ENCODE measurements at regions not wholly inside any gene's neighbourhood (a gene's known extent, or its start where the extent isn't known, plus 50 kb on each side); places are given as distances from the start of the nearest gene placed in this dataset.

DNA sequence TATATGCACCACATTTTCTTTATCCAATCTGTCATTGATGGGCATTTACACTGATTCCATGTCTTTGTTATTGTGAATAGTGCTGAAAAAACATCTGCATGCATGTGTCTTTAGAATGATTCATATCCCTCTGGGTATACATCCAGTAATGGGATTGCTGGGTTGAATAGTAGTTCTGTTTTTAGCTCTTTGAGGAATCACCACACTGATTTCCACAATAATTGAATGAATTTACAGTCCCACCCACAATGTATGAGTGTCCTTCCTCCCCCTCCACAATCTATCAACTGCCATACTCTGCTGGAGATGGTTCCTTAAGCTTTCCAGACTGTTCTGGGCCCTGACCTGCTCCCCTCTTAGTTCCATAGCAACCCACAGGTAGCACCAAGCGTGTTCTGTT lies 667.0 kb downstream of the LIG4 start:
- no peak for DNase-seq

DNA sequence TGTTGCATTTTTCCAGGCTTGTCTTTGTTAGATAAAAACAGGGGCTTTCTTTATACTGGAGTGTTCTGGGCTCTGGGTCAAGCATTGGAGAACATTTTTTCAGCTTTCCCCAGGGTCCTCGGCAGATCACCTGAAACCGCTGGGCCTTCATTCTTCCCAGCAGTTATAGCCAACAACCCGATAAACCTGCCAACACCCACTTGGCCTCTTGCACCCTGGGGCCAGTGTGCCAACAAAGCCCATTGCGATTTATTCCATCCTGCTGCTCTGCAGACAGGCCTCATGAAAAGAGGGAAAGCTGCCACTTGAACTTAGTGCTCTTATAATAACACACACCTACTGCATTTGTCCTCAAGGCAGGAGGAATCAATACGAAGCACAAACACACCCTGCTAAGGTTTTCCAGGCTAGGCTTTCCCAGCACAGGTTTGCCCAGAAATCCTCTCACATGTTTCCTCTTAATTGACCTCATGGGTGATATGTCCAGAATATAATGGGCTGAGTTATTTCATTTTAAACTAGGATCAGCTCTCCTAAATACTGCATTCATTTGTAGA lies 669.3 kb downstream of the LIG4 start:
- no peak for DNase-seq

DNA sequence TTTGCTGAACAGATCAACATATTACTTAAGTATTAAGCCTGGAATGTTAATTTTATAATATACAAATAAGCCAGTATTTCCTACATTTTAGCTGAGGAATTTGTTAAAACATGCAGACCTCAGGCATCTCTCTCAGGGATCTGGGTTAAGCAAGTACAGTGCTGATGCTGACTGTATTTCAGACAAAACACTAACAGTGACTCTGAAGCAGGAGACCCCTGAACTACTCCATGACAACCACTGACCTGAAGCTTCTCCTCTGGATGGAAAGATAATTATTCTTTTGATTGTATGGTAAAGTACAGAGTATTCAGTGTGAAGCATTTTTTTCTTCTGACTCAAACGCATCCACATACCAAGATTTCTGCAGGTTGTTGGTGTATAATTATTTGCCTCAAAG lies 680.8 kb downstream of the LIG4 start:
- DNase-seq = no peak

DNA sequence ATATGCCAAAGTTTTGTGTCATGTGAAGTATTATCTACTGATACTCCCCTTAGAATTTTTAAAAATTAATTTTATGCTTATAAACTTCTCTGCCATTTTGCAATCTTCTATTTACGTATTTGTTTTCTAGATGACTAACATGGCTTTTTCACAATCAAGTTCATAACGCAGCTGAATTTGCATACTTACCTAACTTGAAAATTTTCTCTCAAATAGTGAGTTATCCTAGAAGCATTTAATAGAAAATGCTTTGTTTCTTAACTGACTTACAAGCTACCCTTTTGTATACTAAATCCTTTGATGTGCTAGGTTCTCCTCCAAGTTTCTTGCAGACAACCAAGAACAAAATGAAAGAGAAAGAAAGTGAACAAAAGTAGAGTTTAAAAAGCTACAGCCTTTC lies 683.5 kb downstream of the LIG4 start:
- no peak for DNase-seq

DNA sequence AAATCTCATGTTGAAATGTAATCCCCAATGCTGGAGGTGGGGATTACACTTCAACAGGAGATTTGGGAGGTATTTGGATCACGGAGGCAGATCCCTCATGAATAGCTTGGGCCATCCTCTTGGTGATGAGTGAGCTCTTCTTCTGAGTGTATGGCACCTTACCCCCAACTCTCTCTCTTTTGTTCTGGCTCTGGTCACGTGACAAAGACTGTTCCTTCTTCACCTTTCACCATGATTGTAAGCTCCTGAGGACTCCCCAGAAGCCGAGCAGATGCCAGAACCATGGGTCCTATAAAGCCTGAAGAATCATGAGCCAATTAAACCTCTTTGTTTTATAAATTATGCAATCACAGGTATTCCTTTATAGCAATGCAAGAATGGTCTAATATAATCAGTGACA lies 684.2 kb downstream of the LIG4 start:
- no peak for DNase-seq

DNA sequence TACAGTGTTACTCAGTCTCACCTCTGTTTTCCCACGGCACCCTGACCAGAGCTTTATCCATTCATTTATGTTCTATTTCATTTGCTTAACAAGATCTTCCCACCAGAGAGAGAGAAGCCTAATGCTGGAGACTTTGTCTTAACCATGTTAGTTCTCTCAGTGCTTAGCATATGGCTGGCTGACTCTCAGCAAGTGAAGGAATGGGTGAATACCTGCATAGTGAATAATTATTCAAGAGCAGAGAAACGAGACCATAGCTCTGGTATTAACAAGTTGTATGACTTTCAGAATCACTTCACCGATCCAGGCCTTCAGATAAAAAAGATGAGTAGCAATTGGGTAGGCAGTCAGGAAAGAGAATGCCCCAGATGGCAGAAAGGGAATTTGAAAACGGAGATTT lies 686.3 kb downstream of the LIG4 start:
- no peak for DNase-seq

DNA sequence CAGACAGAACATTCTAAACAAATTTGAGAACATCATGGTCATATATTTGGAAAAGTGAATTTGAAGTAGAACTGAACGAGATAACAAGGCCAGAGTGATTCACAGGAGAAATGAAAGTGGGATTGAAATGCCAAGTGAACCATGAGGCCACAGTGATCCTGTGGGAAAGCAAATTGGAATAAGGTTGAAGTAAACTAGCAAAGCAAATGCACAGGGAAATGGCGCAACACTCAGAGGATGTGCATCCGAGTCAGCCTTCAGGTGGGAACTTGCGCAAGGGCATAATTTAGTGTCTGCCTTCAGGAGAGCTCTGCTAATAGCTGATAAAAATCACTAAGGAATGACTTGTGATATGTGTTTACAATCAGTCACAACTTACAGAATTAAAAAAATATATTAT lies 696.6 kb downstream of the LIG4 start:
- DNase-seq = no peak

DNA sequence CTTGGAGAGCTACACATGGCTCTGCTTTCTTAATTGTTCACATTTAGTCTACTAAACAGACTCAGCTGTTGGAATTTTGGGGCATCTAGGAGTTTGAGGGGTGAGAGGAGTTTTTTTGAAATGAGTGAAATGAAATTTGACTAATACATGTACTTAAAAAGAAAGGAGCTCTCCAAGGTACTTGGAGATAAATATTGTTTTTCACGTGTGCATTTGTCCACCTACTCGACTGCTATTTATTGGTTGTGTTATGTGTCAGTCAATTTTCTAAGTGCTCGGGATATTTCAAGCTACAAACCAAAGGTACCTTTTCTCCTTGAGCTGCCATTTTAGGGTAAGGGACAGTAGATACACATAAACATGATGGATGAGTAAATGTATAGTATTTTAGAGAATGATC lies 697.0 kb downstream of the LIG4 start:
- no peak for DNase-seq

DNA sequence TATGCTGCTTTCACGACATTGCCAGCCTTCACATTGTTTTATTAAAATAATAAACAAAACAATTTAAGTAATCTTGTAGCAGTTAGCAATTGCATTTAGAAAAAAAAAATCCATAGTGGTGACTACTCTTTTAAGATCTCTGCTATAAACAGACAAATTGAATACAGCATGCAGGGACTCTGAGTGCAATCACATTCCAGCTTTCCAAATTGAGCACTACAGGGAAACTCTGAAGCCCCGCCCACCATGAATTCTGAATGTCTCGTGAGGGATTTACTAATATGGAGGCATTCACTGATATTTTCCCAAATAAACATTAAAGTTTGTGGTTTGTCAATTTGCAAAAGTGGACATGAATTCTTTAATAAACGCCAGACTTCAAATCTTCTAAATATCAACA lies 698.8 kb downstream of the LIG4 start:
- DNase-seq = no peak

DNA sequence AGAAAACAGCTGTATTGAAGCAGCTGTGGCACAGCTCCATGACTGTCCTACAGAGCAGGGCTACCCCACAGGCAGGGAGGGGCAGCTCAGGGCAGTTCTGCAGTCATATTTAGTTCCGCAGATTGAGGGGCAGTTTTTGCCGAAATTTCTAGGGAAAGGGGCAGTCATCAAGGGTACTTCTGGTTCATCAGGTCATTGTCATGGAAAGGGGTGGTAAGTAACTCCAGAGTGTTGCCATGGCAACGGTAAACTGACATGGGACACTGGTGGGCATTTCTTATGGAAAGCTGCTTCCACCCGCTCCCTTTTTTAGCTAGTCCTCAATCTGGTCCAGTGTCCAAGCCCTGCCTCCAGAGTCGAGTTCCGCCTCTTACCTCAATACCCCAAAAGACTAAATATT lies 702.8 kb downstream of the LIG4 start:
- no peak for DNase-seq

DNA sequence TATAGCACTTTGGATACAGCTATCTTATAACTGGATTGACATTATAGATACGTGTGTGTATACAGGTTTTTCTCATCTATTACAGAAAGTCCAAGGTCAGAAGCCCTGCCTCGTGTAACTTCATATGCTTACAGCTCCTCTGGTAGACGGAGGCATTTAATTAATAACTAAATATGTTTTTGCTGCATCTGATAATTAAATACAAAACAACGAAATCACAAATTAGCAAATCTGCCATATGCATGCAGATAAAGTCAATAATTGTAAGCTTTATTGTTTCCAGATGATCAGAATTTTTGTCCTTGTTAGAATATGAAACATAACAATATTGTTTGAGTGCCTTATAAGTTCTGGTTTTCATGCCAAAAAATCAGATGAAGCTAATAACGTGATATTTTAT lies 717.7 kb downstream of the LIG4 start:
- no peak for DNase-seq

DNA sequence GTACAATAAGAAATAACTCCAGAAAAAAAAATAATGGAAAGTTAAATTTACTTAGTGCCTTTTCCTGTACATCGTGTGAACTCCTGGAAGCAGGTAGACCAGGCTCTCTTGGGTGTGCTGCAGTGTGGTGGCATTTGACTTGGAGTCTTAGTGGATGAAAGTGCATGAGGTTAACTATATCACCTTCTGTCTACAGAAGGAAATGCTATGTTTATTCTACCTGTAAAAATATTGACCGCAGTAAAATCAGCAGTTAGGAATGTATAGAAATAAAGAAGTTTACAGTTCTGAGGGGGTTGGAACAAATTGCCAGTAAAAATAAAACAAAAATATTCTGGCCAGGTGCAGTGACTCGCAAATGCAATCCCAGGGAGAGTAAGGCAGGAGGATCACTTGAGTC lies 722.1 kb downstream of the LIG4 start:
- no peak for DNase-seq

DNA sequence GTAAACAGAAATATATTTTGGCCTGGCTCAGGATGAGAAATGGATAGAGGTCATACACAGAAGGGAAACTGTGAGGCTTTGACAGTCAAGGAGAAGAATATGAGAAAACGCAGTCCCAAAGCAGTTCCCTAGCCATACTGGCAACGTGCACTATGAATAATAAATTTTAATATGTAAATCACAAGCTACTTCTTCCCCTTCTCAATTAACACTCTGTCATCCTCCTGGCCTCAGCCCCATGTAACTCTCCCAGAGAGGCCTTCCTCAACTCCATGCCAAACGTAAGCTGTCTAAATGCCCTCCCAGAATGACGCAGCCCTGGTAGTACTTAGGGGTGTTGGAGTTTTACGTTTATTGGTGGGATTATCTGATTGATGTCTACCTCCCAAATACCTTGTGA lies 732.6 kb downstream of the LIG4 start:
- DNase-seq = no peak

DNA sequence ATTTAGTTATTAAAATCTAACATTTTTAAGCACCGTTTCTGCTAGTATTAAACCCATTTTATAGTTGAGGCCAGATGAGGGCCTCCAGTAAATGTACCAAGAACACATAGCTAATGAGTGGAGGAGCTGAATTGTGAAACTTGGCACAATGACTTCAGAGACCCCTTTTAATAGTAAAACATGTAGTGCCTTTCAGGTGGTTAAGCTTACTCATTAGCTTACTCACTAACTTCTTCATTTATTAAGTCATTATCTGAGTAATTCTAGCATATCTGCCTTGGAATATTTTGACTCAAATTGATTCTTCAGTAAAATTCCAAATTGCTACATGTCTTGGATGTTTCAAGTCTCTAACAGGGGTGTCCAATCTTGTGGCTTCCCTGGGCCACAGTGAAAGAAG lies 735.2 kb downstream of the LIG4 start:
- no peak for DNase-seq

DNA sequence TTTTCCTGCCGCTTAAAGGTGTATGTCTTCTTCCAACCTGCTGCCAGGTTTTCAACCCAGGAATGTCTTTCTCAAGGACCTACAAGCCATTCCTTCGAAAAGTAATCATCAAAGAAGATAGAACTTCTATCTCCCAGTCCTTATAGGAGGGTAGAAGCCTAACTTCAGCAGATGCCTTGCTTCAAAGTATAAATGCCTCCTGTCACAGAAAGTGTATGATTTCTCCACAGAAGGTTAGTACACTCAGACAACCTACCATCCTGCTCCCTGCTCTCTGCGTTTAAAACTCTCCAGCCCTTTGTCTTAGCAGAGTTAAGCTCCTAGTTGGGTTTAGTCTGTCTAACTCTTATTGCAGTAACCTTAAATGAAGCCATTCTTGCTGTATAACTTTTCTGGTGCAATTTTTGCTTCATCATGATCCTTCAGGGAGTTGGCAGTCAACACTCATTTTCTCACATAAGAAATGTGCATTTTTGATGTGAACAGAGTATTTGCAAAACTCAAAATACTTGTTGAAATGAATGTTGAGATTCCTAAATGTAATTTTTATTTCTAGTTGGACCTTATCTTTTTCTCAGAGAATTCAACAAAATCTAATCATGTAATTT lies 737.5 kb downstream of the LIG4 start:
- DNase-seq = no peak

DNA sequence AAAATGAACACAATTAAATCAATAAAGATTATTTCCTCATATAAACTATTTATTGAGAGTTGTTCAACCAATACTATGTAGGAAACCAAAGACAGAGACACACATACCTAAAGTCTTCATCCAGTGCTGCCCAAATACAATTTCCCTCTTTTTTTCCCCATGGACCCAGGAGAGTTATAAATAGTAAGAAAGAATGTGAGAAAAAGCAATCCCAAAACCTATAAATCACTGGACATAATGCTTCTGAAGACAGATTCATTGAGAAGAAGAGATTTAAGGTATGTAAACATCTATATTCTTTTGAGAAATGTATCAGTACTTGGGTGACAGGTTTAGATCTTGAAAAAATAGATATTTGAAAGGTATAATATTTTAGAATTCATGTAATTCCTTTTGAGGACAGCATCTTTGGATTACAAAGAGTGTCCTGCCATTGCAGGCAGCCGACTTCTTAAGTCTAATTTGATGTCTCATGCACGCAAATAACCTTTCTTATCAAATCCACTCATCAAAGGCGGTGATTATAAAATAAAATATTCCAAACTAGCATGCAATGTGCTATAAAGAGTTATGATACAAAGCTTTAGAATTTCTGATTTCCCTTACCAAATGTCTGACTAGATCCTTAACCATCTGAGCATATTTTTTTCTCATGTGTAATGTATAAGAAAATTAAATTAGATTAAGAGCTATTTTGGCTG lies 739.4 kb downstream of the LIG4 start:
- no peak for DNase-seq

DNA sequence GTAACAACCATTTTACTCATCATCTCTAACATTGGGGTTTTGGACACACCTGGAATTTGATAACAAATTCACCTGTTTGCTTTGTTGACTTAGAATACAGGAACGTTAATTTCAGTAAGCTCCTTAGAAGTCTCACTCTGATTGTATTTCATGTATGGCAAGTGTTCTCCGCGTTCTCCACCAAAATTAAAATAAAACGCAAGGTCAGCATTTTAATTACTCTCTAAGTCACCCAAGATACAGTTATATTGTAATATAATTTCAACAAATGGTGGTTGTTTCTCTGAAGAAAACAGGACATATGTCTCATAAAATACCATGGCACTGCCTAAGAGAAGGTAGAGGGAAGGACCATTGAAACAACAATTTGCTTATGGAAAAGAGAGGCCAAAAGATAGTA lies 742.1 kb downstream of the LIG4 start:
- DNase-seq = no peak

DNA sequence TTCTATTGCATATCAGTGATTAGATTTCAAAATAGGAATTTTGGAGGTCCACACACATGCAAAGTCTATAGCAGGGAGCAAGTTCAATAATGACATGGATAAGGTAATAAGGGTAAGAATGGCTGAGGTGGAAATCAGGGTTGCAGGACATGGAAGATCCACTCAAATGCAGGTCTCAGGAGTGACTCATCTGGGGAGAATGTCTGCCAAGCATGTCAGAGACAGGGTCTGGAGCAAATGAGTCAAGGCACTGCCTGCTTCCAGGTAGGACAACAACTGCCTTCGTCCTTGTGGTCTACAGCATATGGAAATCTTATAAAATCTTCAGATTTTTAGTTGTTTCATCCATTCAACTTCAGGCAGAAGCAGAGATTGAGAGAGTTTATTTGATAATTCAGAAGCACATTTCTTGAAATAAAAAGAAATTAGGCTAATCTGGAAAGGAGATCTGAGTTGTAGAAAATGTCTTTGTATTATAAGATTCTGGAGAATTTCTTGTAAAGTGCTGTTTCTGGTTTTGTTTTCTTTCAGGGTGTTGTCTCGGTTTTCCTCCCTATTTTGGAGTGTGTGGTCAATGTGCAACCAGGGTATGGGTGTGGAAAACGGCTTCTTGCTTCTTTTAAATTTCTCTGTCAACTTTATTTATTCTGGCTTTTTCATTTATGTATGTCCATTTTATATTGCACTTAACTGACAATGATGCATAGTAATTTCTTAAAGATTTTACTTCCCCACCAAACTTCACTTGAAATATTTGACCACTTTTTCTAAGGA lies 748.8 kb downstream of the LIG4 start:
- no peak for DNase-seq

DNA sequence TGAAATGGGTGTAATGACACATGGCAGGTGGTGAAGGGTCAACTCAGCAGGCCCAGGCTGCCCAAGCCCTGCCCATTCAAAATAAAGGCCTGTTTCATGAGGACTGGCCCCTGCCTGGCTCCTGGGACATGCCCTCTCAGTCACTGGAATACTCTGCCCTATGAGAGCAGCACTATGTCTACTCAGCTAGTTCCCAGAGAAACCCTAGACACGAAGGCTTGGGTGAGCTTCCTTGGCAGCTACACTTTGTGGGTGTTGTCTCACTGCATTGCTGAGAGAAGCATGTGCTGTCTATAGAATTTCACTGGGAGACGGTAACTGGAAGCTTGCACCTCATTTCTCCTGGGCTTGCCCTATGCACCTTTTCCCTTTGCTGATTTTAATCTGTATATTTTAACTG lies 752.8 kb downstream of the LIG4 start:
- no peak for DNase-seq

DNA sequence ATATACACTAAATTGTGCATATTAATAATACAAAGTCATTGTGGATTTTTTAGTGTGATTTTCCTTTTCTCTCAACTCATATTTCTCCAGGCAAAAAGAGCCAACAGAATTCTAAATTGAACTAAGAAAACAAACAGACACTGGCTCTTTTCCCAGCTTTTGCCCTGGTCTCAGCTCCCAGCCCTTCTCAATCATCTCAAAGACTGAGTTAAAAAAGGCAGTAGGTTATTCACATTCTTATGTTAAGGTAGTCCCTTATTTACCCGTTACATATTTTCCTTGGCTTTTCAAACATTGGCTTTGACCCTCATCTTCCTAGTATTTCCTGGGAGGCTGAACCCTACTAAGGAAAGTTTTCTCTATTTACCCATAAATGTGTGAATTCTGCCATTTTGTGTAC lies 753.6 kb downstream of the LIG4 start:
- no peak for DNase-seq

DNA sequence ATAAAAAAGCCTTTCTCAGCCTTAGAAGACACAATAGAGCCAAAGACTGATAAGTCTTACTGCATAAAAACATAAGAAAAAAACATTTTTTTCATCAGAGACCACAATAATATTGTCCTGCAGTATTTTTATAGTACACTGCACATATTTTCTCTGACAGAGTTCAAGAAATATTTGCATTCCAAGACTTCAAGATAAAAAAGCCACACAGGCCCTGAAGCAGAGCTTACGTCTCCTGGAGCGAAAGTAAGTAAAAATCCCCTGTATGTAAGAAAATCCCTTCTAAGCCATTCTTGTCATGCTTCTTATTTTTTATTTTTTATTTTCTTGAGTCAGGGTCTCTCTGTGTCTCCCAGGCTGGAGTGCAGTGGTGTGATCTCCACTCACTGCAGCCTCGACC lies 755.9 kb downstream of the LIG4 start:
- DNase-seq = no peak

DNA sequence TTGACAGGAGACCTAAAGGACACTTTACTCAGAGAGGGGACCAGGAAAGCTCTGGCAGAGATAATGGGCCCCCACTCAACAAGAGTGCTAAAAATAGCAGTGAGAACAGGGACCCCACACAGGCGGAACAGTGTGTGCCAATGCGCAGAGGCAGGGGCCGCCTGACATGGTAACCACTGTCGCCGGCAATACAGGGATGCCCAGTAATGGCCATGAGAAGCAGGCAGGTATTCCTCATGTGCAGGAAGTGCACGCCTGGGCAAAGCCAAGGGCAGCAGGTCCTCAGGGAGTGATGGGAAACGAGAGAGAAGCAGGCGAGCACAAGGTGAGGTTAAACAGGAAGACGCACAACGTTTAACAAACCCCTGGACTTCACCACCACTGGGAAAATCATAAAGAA lies 757.1 kb downstream of the LIG4 start:
- no peak for DNase-seq

DNA sequence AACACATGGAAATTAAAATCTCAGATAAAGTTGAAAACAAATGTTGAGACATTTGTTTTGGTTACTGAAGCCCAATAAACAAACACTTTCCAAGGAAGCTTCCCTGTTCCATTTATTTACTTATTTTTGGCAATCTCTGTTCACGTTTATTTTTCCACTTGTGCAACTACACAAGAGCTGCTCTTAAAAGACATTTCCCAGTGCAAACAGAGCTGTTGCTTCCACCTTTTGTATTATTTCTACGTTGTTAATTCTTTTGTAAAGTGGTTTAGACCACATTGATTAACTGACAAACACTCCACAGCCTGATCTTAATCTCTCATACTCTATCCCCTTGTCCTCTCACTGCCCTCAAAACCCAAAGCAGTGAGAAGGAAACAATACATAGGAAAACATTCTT lies 757.6 kb downstream of the LIG4 start:
- no peak for DNase-seq

DNA sequence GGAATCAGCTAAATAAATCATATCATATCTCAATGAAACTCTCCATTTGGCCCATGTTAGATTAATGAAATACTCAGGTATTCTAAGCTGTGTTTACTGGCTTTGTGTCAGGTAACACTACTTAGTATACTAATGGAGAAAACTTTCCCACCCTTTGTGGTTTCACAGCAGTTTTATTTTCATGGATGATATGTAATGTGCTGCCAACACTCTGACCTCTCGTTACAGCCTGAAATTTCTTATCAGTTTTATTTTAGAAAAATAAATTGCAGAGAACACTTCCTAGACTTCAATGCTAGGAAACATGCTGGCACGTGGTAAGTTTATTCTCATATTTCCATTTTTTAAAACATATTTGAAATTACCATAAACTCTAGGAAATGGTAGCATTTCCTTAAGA lies 758.9 kb downstream of the LIG4 start:
- DNase-seq = no peak

Measured in cerebellar nuclear complex (tissue), 1 donor.